Sigmoid colon (tissue), 6 donors: ENCODE measurements at regions not wholly inside any gene's neighbourhood (a gene's known extent, or its start where the extent isn't known, plus 50 kb on each side); places are given as distances from the start of the nearest gene placed in this dataset.

Experiments
- DNase-seq: peaks from one replicate; pipeline ENCODE4 v3.0.0-alpha.2; 2019
- H3K27ac ChIP-seq, 4 donors: fragments of 200-600 bp; sonication (generic); one replicate each; pipeline ENCODE4 v1.5.1; 2016 to 2019; ENCODE audit warnings: mild to moderate bottlenecking in 1 of 4
- H3K27me3 ChIP-seq, 3 donors: fragments of 200-600 bp; sonication (generic); one replicate each; pipeline ENCODE4 v1.5.1; 2019; ENCODE audit warnings: mild to moderate bottlenecking in 1 of 3
- H3K36me3 ChIP-seq, 4 donors: fragments of 200-600 bp; sonication (generic); one replicate each; pipeline ENCODE4 v1.5.1; 2016 to 2019
- H3K4me1 ChIP-seq, 4 donors: fragments of 200-600 bp; sonication (generic); one replicate each; pipeline ENCODE4 v1.5.1; 2017 to 2019
- H3K4me3 ChIP-seq, 4 donors: fragments of 200-600 bp; sonication (generic); one replicate each; pipeline ENCODE4 v1.5.1; 2017 to 2019; ENCODE audit warnings: mild to moderate bottlenecking in 2 of 4, moderate library complexity in 1 of 4
- H3K9me3 ChIP-seq, 4 donors: fragments of 200-600 bp in 3 of 4; sonication (generic) in 3 of 4; one replicate each; pipeline versions ENCODE4 v1.5.1 to v1.6.1; 2013 to 2019
- EP300 ChIP-seq, 4 donors: sonication (generic); formaldehyde crosslinking; IDR thresholded peaks; one replicate each; pipeline ENCODE4 v1.6.1; 2017; ENCODE audit warnings: antibody characterized with exemption in 4 of 4
- POLR2A ChIP-seq, 2 donors: fragments of 450-650 bp; IDR thresholded peaks; one replicate each; pipeline ENCODE4 v1.6.1; 2016; ENCODE audit warnings: antibody characterized with exemption in 2 of 2, mild to moderate bottlenecking in 2 of 2, moderate library complexity in 2 of 2
- POLR2AphosphoS5 ChIP-seq, 4 donors: sonication (generic); formaldehyde crosslinking; IDR thresholded peaks; one replicate each; pipeline ENCODE4 v1.6.1; 2017; ENCODE audit warnings: antibody characterized with exemption in 4 of 4
- WGBS, 2 donors: extraction: QIAGEN DNeasy Blood & Tissue Kit; methylation state at CpG; one replicate each; pipeline ENCODE4 v1.1.7; 2013; 5-methylcytosine and 5-hydroxymethylcytosine counted together
- intact Hi-C: fragments of 100-400 bp; cut with DNase I; formaldehyde crosslinking; loops from one replicate; pipeline ENCODE4 v1.15.1; 2023
- TF ChIP-seq, protein P1 (sequence below), 4 experiments: fragments of 450-650 bp in 3 of 4; fragments of 200-600 bp in 1 of 4; IDR thresholded peaks; one replicate each; pipeline ENCODE4 v1.5.1; 2016 to 2019; ENCODE audit warnings: antibody characterized with exemption in 4 of 4, mild to moderate bottlenecking in 3 of 4, moderate library complexity in 2 of 4
- donor health status: healthy with polysubstance abuse.
- donor health status: healthy.

DNA sequence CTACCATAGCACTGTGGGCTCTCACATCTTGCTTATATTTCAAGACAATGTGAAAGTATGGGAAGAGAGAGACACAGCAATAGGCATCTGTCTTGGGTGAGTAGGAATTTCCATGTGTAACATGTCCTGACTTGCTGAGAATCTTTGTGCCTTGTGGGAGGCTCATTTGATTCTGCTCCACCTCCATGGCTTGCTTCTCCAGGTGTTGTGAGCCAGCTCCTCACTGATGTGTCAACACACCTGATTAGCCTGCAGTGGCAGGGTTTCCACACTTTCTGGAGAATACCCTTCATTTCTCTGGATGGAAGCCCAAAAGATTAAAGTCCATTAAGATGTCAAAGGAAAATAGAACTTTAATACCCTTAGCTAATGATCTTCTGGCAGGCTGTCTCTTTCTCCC, 613.6 kb downstream of the ZNF608 start:
- Histone ChIP-seq H3K9me3 (no peaks in the 10 kb centered on the region), H3K4me1 (peaks cover 0 to 3% (median 1%) of the 10 kb centered on the region in 4 donors), H3K27ac (no peak overlapping the region), H3K4me3 (no peak overlapping the region), H3K27me3 (no peaks in the 10 kb centered on the region), H3K36me3 (no peaks in the 10 kb centered on the region)
- intact Hi-C loops, result no loop called here
- no peak for TF ChIP-seq POLR2A (IDR thresholded peaks at IDR 0.05)
- DNase-seq, result no peak

DNA sequence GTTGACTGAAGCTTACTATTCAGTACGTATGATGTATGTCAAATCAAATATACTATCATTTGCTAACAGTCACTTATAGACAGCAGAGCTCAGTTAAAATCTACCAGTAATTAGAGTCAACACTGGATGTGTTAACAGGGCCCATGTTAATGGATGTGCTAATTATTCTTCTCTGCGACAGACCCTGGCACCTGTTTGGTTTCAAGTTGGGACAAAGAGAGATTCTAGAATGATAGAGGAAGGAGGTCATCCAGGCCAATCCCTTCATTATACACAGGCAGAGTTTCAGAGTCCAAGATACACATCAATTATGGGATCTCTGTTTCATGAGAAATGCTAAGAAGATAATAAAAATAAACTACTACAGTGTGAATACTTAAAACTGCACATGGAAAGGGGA, 615.0 kb downstream of the ZNF608 start:
- no peaks in the 10 kb centered on the region for H3K27me3 ChIP-seq
- no peak overlapping the region for H3K4me3 ChIP-seq
- TF ChIP-seq POLR2A (IDR thresholded peaks at IDR 0.05) (no peak), POLR2AphosphoS5 (IDR thresholded peaks at IDR 0.05) (no peak), EP300 (IDR thresholded peaks at IDR 0.05) (no peak)
- TF ChIP-seq, protein P1, sequence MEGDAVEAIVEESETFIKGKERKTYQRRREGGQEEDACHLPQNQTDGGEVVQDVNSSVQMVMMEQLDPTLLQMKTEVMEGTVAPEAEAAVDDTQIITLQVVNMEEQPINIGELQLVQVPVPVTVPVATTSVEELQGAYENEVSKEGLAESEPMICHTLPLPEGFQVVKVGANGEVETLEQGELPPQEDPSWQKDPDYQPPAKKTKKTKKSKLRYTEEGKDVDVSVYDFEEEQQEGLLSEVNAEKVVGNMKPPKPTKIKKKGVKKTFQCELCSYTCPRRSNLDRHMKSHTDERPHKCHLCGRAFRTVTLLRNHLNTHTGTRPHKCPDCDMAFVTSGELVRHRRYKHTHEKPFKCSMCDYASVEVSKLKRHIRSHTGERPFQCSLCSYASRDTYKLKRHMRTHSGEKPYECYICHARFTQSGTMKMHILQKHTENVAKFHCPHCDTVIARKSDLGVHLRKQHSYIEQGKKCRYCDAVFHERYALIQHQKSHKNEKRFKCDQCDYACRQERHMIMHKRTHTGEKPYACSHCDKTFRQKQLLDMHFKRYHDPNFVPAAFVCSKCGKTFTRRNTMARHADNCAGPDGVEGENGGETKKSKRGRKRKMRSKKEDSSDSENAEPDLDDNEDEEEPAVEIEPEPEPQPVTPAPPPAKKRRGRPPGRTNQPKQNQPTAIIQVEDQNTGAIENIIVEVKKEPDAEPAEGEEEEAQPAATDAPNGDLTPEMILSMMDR (IDR thresholded peaks at IDR 0.05), result no peak
- intact Hi-C loops, result no loop called here
- H3K27ac ChIP-seq, result no peak overlapping the region
- no peaks in the 10 kb centered on the region for H3K9me3 ChIP-seq
- 96 to 98% methylated on average over 2 of the region's 2 CpGs for WGBS, 2 donors
- DNase-seq, result no peak
- H3K36me3 ChIP-seq, result no peaks in the 10 kb centered on the region
- H3K4me1 ChIP-seq, result peaks cover 0 to 9% (median 3%) of the 10 kb centered on the region in 4 donors

DNA sequence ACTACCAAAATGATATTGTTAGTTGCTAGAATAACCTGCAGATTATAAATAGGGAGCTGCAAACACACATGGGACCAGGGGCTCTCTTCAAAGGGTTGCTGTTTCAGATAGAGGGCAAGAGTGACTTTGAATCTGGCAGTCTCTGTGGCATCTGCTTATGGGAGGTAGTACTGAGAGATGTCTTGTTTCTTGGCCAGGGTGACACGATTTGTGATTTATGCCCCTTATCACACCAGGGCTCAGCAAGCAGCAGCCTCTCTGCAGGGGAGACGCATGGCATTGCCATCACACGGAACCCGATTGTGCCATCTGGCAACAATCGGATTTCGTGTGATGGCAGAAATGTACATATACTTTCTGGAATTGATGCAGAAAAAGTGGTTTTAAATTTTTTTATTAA, 615.6 kb downstream of the ZNF608 start:
- Histone ChIP-seq H3K4me3 (no peak overlapping the region), H3K27me3 (no peaks in the 10 kb centered on the region), H3K27ac (no peak overlapping the region), H3K9me3 (no peaks in the 10 kb centered on the region), H3K4me1 (peaks cover 0 to 9% (median 3%) of the 10 kb centered on the region in 4 donors), H3K36me3 (no peaks in the 10 kb centered on the region)
- WGBS, 2 donors, result 86 to 94% methylated on average over 6 of the region's 6 CpGs
- TF ChIP-seq POLR2AphosphoS5 (IDR thresholded peaks at IDR 0.05) (no peak), EP300 (IDR thresholded peaks at IDR 0.05) (no peak), POLR2A (IDR thresholded peaks at IDR 0.05) (no peak)
- TF ChIP-seq, protein P1 (IDR thresholded peaks at IDR 0.05), result no peak
- intact Hi-C loops, result no loop called here
- DNase-seq, result no peak

DNA sequence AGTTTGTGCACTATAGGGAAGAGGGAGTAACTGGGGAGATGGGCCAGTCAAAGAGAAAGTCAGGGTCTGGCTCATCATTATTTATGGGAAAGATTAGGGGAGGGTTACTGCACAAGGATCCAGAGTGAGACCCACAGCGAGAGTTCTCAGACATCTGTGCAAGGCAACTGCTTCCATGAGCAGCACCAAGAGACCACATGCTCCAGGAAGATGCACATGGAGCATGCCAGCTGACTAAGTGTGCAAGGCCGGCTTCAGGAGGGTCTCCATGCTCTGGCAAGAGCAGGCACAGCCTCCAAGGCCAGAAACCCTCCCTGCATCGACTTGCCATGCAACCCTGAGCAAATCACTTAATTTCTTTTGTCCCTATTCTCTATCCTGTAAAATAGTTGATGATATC, 616.9 kb downstream of the CSNK1G3 start:
- no peaks in the 10 kb centered on the region for H3K36me3 ChIP-seq
- 82 to 88% methylated on average over 3 of the region's 3 CpGs for WGBS, 2 donors
- intact Hi-C loops, result no loop called here
- H3K4me1 ChIP-seq, result peaks cover 0 to 23% (median 9%) of the 10 kb centered on the region in 4 donors
- H3K4me3 ChIP-seq, result no peak overlapping the region
- DNase-seq, result no peak
- no peak overlapping the region for H3K27ac ChIP-seq
- TF ChIP-seq, protein P1 (IDR thresholded peaks at IDR 0.05), result no peak
- no peak for TF ChIP-seq POLR2A (IDR thresholded peaks at IDR 0.05)
- TF ChIP-seq EP300 (IDR thresholded peaks at IDR 0.05), result no peak
- TF ChIP-seq POLR2AphosphoS5 (IDR thresholded peaks at IDR 0.05), result no peak
- H3K9me3 ChIP-seq, result no peaks in the 10 kb centered on the region
- no peaks in the 10 kb centered on the region for H3K27me3 ChIP-seq

DNA sequence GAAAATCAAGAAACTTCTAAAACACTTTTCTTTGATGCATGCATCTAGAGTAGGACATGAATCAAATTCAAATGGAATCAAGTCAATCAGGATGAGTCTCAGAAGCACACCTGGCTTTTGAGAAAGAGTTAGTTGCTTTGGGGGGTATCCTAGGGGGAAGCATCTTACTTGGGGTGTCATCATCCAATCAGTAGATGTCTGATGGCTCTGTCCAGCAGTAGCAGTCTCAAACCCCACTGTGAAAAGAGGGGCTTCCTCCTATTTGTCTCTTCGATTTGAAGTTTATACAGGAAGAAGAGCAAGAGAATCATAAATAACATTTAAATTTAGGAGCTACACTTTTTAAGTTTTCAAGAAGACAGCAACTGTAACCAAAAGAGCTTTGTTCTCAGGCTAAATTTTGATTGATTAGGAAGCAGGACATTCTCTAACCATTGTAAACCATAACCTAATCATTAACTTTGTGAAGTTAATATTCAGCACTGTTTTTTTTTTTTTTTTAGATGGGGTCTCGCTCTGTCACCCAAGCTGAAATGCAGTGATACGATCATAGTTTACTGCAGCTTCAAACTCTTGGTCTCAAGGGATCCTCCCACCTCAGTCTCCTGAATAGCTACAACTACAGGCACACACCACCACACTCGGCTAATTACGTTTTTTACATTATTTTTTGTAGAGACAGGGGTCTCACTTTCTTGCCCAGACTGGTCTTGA, 614.7 kb downstream of the CSNK1G3 start:
- Histone ChIP-seq H3K36me3 (no peaks in the 10 kb centered on the region), H3K4me3 (no peak overlapping the region), H3K27me3 (no peaks in the 10 kb centered on the region), H3K4me1 (peaks cover 0 to 23% (median 9%) of the 10 kb centered on the region in 4 donors), H3K9me3 (no peaks in the 10 kb centered on the region), H3K27ac (no peak overlapping the region)
- intact Hi-C loops, result no loop called here
- WGBS, 2 donors, result 73 to 94% methylated on average over 5 of the region's 5 CpGs
- no peak for DNase-seq
- TF ChIP-seq POLR2A (IDR thresholded peaks at IDR 0.05), result no peak
- TF ChIP-seq, protein P1 (IDR thresholded peaks at IDR 0.05), result no peak
- no peak for TF ChIP-seq EP300 (IDR thresholded peaks at IDR 0.05)
- TF ChIP-seq POLR2AphosphoS5 (IDR thresholded peaks at IDR 0.05), result no peak
